ENCODE measurements at regions not wholly inside any gene's neighbourhood (a gene's known extent, or its start where the extent isn't known, plus 50 kb on each side); places are given as distances from the start of the nearest gene placed in this dataset.

DNA sequence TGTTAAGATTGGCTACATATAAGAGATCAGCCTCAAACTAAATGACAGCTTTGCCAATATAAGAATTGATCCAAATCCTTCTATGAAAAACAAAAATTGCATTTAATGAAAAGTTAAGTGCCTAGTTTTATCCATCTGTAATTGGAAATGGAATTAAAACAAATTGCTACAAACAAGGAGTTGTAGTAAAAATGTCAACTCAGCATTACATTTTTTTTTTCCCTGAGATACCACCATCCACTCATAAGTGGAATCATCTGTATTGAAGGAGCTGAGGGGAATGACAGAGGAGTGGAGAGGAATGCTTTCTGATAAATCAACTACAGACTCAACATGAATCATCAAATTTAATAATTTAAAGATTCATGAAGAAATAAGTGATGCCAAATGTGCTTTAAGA lies 601.8 kb downstream of the TMEM182 start:
- no peak for TF ChIP-seq POLR2A (IDR thresholded peaks at IDR 0.05)
- TF ChIP-seq, protein P1, sequence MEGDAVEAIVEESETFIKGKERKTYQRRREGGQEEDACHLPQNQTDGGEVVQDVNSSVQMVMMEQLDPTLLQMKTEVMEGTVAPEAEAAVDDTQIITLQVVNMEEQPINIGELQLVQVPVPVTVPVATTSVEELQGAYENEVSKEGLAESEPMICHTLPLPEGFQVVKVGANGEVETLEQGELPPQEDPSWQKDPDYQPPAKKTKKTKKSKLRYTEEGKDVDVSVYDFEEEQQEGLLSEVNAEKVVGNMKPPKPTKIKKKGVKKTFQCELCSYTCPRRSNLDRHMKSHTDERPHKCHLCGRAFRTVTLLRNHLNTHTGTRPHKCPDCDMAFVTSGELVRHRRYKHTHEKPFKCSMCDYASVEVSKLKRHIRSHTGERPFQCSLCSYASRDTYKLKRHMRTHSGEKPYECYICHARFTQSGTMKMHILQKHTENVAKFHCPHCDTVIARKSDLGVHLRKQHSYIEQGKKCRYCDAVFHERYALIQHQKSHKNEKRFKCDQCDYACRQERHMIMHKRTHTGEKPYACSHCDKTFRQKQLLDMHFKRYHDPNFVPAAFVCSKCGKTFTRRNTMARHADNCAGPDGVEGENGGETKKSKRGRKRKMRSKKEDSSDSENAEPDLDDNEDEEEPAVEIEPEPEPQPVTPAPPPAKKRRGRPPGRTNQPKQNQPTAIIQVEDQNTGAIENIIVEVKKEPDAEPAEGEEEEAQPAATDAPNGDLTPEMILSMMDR (IDR thresholded peaks at IDR 0.05 in 8 of 11, conservative IDR thresholded peaks at IDR 0.05 in 3 of 11) = no peak
